Colonic mucosa (tissue), 4 donors: ENCODE measurements at regions not wholly inside any gene's neighbourhood (a gene's known extent, or its start where the extent isn't known, plus 50 kb on each side); places are given as distances from the start of the nearest gene placed in this dataset.

ENCODE experiments used
- DNase-seq: peaks from one replicate; pipeline ENCODE4 v3.0.0-alpha.2; 2020
- H3K27ac ChIP-seq: fragments of 200-600 bp; one replicate; pipeline ENCODE4 v1.8.0; 2021
- H3K27me3 ChIP-seq: fragments of 200-600 bp; one replicate; pipeline ENCODE4 v1.8.0; 2021
- H3K36me3 ChIP-seq: fragments of 200-600 bp; one replicate; pipeline ENCODE4 v1.8.0; 2021
- H3K4me1 ChIP-seq: fragments of 200-600 bp; one replicate; pipeline ENCODE4 v1.8.0; 2021; ENCODE audit warnings: mild to moderate bottlenecking
- H3K4me3 ChIP-seq: fragments of 200-600 bp; one replicate; pipeline ENCODE4 v1.8.0; 2021
- H3K9ac ChIP-seq, 2 donors: one replicate each; pipeline ENCODE4 v1.7.0; 2013; ENCODE audit warnings: control low read depth in 2 of 2, low read depth in 2 of 2, low read length in 2 of 2
- H3K9me3 ChIP-seq: fragments of 200-600 bp; one replicate; pipeline ENCODE4 v1.8.0; 2021
- CTCF ChIP-seq: fragments of 200-600 bp; IDR thresholded peaks from one replicate; pipeline ENCODE4 v1.8.0; 2022; ENCODE audit warnings: antibody characterized with exemption, mild to moderate bottlenecking
- intact Hi-C: fragments of 100-400 bp; cut with DNase I; formaldehyde crosslinking; loops from one replicate; pipeline ENCODE4 v1.14.1; 2022
- donor health status: healthy.
- donor health status: DM: no; HTN: no; CAD: no.
- donor health status: DM: no; HTN: no; CAD: no.

GRCh38 chr17:6919158-6919557 is 76.7 kb upstream of the ALOX12 start:
- H3K27ac ChIP-seq, result no peak overlapping the region
- intact Hi-C loops, result no loop called here

GRCh38 chr17:6923385-6923784 is 72.5 kb upstream of the ALOX12 start:
- DNase-seq, result no peak
- Histone ChIP-seq H3K9ac (no peak overlapping the region), H3K27me3 (no peaks in the 10 kb centered on the region), H3K36me3 (no peaks in the 10 kb centered on the region), H3K4me3 (no peak overlapping the region), H3K9me3 (no peaks in the 10 kb centered on the region), H3K4me1 (no peaks in the 10 kb centered on the region), H3K27ac (no peak overlapping the region)
- no peak for TF ChIP-seq CTCF
- intact Hi-C loops, result no loop called here

More at GRCh38 chr17:6919158-6919557, 76.7 kb upstream of the ALOX12 start:
- Histone ChIP-seq H3K4me3 (no peak overlapping the region), H3K4me1 (no peaks in the 10 kb centered on the region), H3K27me3 (no peaks in the 10 kb centered on the region), H3K36me3 (no peaks in the 10 kb centered on the region), H3K9ac (no peak overlapping the region), H3K9me3 (no peaks in the 10 kb centered on the region)
- TF ChIP-seq CTCF, result no peak
- no peak for DNase-seq

- intact Hi-C loops, result no loop called here
- TF ChIP-seq CTCF, result no peak
- H3K4me3 ChIP-seq, result no peak overlapping the region
- H3K9me3 ChIP-seq, result no peaks in the 10 kb centered on the region
- no peaks in the 10 kb centered on the region for H3K27me3 ChIP-seq
- no peak overlapping the region for H3K9ac ChIP-seq
- no peaks in the 10 kb centered on the region for H3K36me3 ChIP-seq
- no peak overlapping the region for H3K27ac ChIP-seq
- DNase-seq, result no peak
- no peaks in the 10 kb centered on the region for H3K4me1 ChIP-seq
These were observed 71.6 kb upstream of the ALOX12 start for GRCh38 chr17:6924208-6924607.

- Histone ChIP-seq H3K4me1 (no peaks in the 10 kb centered on the region), H3K27ac (no peak overlapping the region), H3K4me3 (no peak overlapping the region), H3K36me3 (no peaks in the 10 kb centered on the region), H3K9me3 (no peaks in the 10 kb centered on the region), H3K9ac (no peak overlapping the region), H3K27me3 (no peaks in the 10 kb centered on the region)
- TF ChIP-seq CTCF, result no peak
- intact Hi-C loops, result no loop called here
- no peak for DNase-seq
These were observed 69.2 kb upstream of the ALOX12 start for GRCh38 chr17:6926667-6927066.

- H3K4me1 ChIP-seq, result no peaks in the 10 kb centered on the region
- no peaks in the 10 kb centered on the region for H3K9me3 ChIP-seq
- no peak for DNase-seq
- no peak overlapping the region for H3K4me3 ChIP-seq
- no peaks in the 10 kb centered on the region for H3K36me3 ChIP-seq
- H3K27ac ChIP-seq, result no peak overlapping the region
- H3K9ac ChIP-seq, result no peak overlapping the region
- H3K27me3 ChIP-seq, result no peaks in the 10 kb centered on the region
- intact Hi-C loops, result no loop called here
- TF ChIP-seq CTCF, result no peak
These were observed 68.3 kb upstream of the ALOX12 start for GRCh38 chr17:6927290-6928126.
